Endothelial cell of umbilical vein (primary cell): ENCODE measurements at regions not wholly inside any gene's neighbourhood (a gene's known extent, or its start where the extent isn't known, plus 50 kb on each side); places are given as distances from the start of the nearest gene placed in this dataset.

ENCODE experiments used
- BruUV-seq: library from RNA; stranded (reverse); fragments of 400-500 nt; replicated peaks from 2 replicates; lab custom pipeline; 2021; lab: Mats Ljungman, UMichigan
- CTCF ChIA-PET: fragments of 300-600, 350-600 bp; sonication (Branson Sonifier 250); formaldehyde crosslinking; loops from one replicate; lab custom pipeline; 2021; ENCODE audit warnings: antibody characterized with exemption, inconsistent platforms; lab: Charles Lee
- POLR2A ChIA-PET: fragments of 300-600, 350-600 bp; sonication (Branson Sonifier 250); formaldehyde crosslinking; loops from one replicate; lab custom pipeline; 2021; ENCODE audit warnings: antibody characterized with exemption, inconsistent platforms; lab: Charles Lee
- DNase-seq: peaks from one replicate; pipeline ENCODE4 v3.0.0-alpha.2; 2011; ENCODE audit warnings: low read depth, low spot score
- FAIRE-seq: peaks from 2 replicates; lab custom pipeline; 2011; peaks lifted over from hg19 to GRCh38; lab: Jason Lieb, UNC
- H2AFZ ChIP-seq: 2 replicates; pipeline ENCODE4 v1.6.0; 2012; ENCODE audit warnings: low read depth, low read length, control low read depth, inconsistent platforms
- H3K27ac ChIP-seq: 2 replicates; pipeline ENCODE4 v1.5.1; 2011; ENCODE audit warnings: low read depth, mild to moderate bottlenecking, control low read depth, low read length, moderate library complexity; ENCODE audit not compliant: insufficient read depth
- H3K27me3 ChIP-seq, 2 experiments: 2 replicates each; pipeline versions ENCODE4 v1.6.0 to v1.6.1; 2011; ENCODE audit warnings: low read length in 2 of 2, mixed read lengths in 1 of 2; ENCODE audit not compliant: control insufficient read depth in 2 of 2, insufficient read depth in 2 of 2
- H3K36me3 ChIP-seq, 2 experiments: 2 replicates in 1 of 2; 3 replicates in 1 of 2; pipeline ENCODE4 v1.5.1; 2011; ENCODE audit warnings: low read length in 2 of 2, mild to moderate bottlenecking in 1 of 2, moderate library complexity in 1 of 2; ENCODE audit not compliant: control insufficient read depth in 2 of 2, insufficient read depth in 2 of 2; ENCODE audit errors: extremely low read depth in 1 of 2
- H3K4me1 ChIP-seq: 3 replicates; pipeline ENCODE4 v1.5.1; 2011; ENCODE audit warnings: mild to moderate bottlenecking, low read length; ENCODE audit not compliant: control insufficient read depth, insufficient read depth; ENCODE audit errors: extremely low read depth
- H3K4me2 ChIP-seq: 2 replicates; pipeline ENCODE4 v1.6.1; 2011; ENCODE audit warnings: low read length, control low read depth, mixed read lengths; ENCODE audit not compliant: insufficient read depth
- H3K4me3 ChIP-seq, 3 experiments: fragments of 200-600 bp in 1 of 3; sonication (generic), shearing (Covaris generic) in 1 of 3; replicated peaks in 1 of 3; 2 replicates each; pipeline ENCODE4 v1.5.1; 2011 to 2016; ENCODE audit warnings: control low read depth in 3 of 3, low read length in 3 of 3, mild to moderate bottlenecking in 2 of 3, inconsistent platforms in 1 of 3, low read depth in 1 of 3, moderate library complexity in 1 of 3; ENCODE audit not compliant: insufficient read depth in 1 of 3
- H3K79me2 ChIP-seq: 2 replicates; pipeline ENCODE4 v1.6.0; 2012; ENCODE audit warnings: low read length, inconsistent platforms; ENCODE audit not compliant: control insufficient read depth, insufficient read depth
- H3K9ac ChIP-seq: replicated peaks from 2 replicates; pipeline ENCODE3; 2011; ENCODE audit warnings: low read length, control low read depth; ENCODE audit not compliant: insufficient read depth; ENCODE audit errors: extremely low read depth
- H3K9me1 ChIP-seq: replicated peaks from 3 replicates; pipeline ENCODE4 v1.6.0; 2011; ENCODE audit warnings: mild to moderate bottlenecking, low read length; ENCODE audit not compliant: control insufficient read depth, insufficient read depth; ENCODE audit errors: extremely low read depth
- H3K9me3 ChIP-seq: replicated peaks from 2 replicates; pipeline ENCODE4 v1.5.1; 2012; ENCODE audit warnings: low read length, inconsistent platforms; ENCODE audit not compliant: control insufficient read depth, insufficient read depth
- H4K20me1 ChIP-seq: replicated peaks from 2 replicates; pipeline ENCODE3; 2011; ENCODE audit warnings: mild to moderate bottlenecking, low read length; ENCODE audit not compliant: control insufficient read depth, insufficient read depth; ENCODE audit errors: extremely low read depth
- EZH2 ChIP-seq: IDR thresholded peaks from 2 replicates; pipeline ENCODE4 v1.6.1; 2012; ENCODE audit warnings: borderline replicate concordance, low read depth, mild to moderate bottlenecking, moderate library complexity, low read length, inconsistent platforms; ENCODE audit not compliant: severe bottlenecking
- FOS ChIP-seq: IDR thresholded peaks from 2 replicates; pipeline ENCODE4 v1.6.1; 2011; ENCODE audit warnings: mild to moderate bottlenecking, low read length, moderate library complexity, borderline replicate concordance; ENCODE audit not compliant: insufficient read depth
- GATA2 ChIP-seq: IDR thresholded peaks from 2 replicates; pipeline ENCODE4 v1.7.0; 2011; ENCODE audit warnings: low read depth, mild to moderate bottlenecking, moderate library complexity, mixed read lengths, low read length; ENCODE audit not compliant: insufficient read length, insufficient read depth
- JUN ChIP-seq: IDR thresholded peaks from 2 replicates; pipeline ENCODE4 v1.6.1; 2011; ENCODE audit warnings: borderline replicate concordance, low read depth; ENCODE audit not compliant: insufficient read length, insufficient read depth
- MAX ChIP-seq: IDR thresholded peaks from 2 replicates; pipeline ENCODE4 v1.6.1; 2011; ENCODE audit not compliant: insufficient read depth, insufficient read length
- MYC ChIP-seq: IDR thresholded peaks from one replicate; pipeline ENCODE4 v1.6.1; 2011; ENCODE audit warnings: mild to moderate bottlenecking, low read depth, low read length
- POLR2A ChIP-seq: IDR thresholded peaks from 2 replicates; pipeline ENCODE4 v1.6.1; 2012; ENCODE audit warnings: low read depth, mild to moderate bottlenecking, control low read depth, low read length
- POLR2AphosphoS5 ChIP-seq: IDR thresholded peaks from 2 replicates; pipeline ENCODE4 v1.6.1; 2012; ENCODE audit warnings: low read depth, mild to moderate bottlenecking, control low read depth, low read length, moderate library complexity; ENCODE audit not compliant: insufficient read depth
- dilution Hi-C: fragments of 300-500 bp; cut with MboI; formaldehyde crosslinking; loops from one replicate; pipeline ENCODE4 v1.15.0; 2019; ENCODE audit warnings: low sequenced_read_pairs; ENCODE audit not compliant: extremely low pct_ligation_motif_present
- intact Hi-C: fragments of 100-400 bp; cut with micrococcal nuclease; formaldehyde crosslinking; loops from one replicate; pipeline ENCODE4 v1.10.0; 2022
- TF ChIP-seq, protein P1 (sequence below), 2 donors: IDR thresholded peaks; 1 replicate in 1 of 2; 2 replicates in 1 of 2; pipeline ENCODE4 v1.5.1; 2011; ENCODE audit warnings: low read length in 2 of 2, mild to moderate bottlenecking in 2 of 2, moderate library complexity in 2 of 2, control low read depth in 1 of 2, inconsistent platforms in 1 of 2, low read depth in 1 of 2; ENCODE audit not compliant: insufficient read depth in 1 of 2; ENCODE audit errors: extremely low read depth in 1 of 2

DNA sequence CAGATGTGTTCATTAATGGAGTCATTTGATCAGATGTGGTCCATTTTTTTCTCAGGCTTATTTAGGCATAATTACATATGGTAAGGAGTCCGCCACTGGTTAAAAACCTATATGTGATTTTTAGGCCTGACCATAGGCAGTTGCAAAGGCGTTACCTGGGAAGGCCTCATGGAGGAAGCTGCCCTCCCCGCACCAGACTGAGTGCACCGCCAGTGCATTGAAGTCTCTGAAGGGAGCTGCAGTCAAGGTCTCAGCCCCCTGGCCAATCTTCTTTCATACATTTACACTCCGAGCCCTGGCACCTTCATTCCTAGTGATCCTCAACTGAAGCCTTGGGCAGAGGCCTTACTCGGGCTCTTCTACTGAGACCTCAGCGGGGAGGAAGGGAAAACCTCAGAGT is 898.2 kb upstream of the AGA start:
- CTCF ChIA-PET, result no interaction called here
- H3K27me3 ChIP-seq, result no peaks in the 10 kb centered on the region
- H3K9ac ChIP-seq, result no peak overlapping the region
- no peaks in the 10 kb centered on the region for H3K36me3 ChIP-seq
- peaks cover 2% of the 10 kb centered on the region for H3K9me3 ChIP-seq
- dilution Hi-C loops, result no loop called here
- H2AFZ ChIP-seq, result no peak overlapping the region
- DNase-seq, result no peak
- intact Hi-C loops, result no loop called here
- H3K4me1 ChIP-seq, result no peaks in the 10 kb centered on the region
- H3K4me3 ChIP-seq, result no peak overlapping the region
- H3K27ac ChIP-seq, result no peak overlapping the region
- no TSS peak for BruUV-seq
- no peak for TF ChIP-seq POLR2A
- no peak for TF ChIP-seq MAX
- POLR2A ChIA-PET, result no interaction called here
- no peak overlapping the region for H3K4me2 ChIP-seq
- H4K20me1 ChIP-seq, result no peaks in the 10 kb centered on the region
- H3K9me1 ChIP-seq, result no peaks in the 10 kb centered on the region
- FAIRE-seq, result no peak
- H3K79me2 ChIP-seq, result no peaks in the 10 kb centered on the region

DNA sequence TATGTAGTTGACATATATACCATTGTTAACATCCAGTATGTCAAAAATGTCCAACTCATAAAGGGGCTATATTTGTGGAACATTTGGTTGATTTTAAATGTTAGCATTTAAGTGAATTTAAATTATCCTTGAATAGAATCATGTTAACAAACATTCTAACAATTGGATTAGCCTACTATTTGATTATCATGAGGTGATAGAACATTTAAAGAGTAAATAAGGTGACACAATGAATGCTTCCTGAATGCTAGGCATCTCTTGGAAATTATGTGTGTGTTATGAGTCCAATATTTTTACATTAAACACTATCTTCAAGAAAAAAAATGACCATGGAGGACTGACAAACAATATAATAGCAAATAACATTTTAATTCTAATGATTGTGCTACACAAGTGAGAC is 901.9 kb upstream of the AGA start:
- Histone ChIP-seq H4K20me1 (no peaks in the 10 kb centered on the region), H3K4me1 (no peaks in the 10 kb centered on the region), H3K79me2 (no peaks in the 10 kb centered on the region), H3K27me3 (no peaks in the 10 kb centered on the region), H3K27ac (no peak overlapping the region), H3K4me3 (no peak overlapping the region), H3K4me2 (no peak overlapping the region), H3K9me1 (no peaks in the 10 kb centered on the region), H3K36me3 (no peaks in the 10 kb centered on the region), H3K9me3 (peaks cover 2% of the 10 kb centered on the region), H2AFZ (no peak overlapping the region), H3K9ac (no peak overlapping the region)
- intact Hi-C loops (no loop called here), dilution Hi-C loops (no loop called here)
- DNase-seq, result no peak
- ChIA-PET POLR2A (no interaction called here), CTCF (no interaction called here)
- no TSS peak for BruUV-seq
- TF ChIP-seq MYC, result no peak
- TF ChIP-seq GATA2, result no peak
- TF ChIP-seq, protein P1, sequence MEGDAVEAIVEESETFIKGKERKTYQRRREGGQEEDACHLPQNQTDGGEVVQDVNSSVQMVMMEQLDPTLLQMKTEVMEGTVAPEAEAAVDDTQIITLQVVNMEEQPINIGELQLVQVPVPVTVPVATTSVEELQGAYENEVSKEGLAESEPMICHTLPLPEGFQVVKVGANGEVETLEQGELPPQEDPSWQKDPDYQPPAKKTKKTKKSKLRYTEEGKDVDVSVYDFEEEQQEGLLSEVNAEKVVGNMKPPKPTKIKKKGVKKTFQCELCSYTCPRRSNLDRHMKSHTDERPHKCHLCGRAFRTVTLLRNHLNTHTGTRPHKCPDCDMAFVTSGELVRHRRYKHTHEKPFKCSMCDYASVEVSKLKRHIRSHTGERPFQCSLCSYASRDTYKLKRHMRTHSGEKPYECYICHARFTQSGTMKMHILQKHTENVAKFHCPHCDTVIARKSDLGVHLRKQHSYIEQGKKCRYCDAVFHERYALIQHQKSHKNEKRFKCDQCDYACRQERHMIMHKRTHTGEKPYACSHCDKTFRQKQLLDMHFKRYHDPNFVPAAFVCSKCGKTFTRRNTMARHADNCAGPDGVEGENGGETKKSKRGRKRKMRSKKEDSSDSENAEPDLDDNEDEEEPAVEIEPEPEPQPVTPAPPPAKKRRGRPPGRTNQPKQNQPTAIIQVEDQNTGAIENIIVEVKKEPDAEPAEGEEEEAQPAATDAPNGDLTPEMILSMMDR (IDR thresholded peaks at IDR 0.05; ENCODE audit: extremely low read depth in 1 of 2, insufficient read depth in 1 of 2, low read depth in 1 of 2, low read length in 2 of 2), result no peak
- TF ChIP-seq POLR2A, result no peak
- TF ChIP-seq POLR2AphosphoS5, result no peak
- no peak for TF ChIP-seq MAX
- no peak for TF ChIP-seq JUN
- TF ChIP-seq FOS, result no peak
- TF ChIP-seq EZH2, result no peak
- FAIRE-seq, result no peak
